Parathyroid adenoma (tissue), 2 donors: ENCODE measurements at regions not wholly inside any gene's neighbourhood (a gene's known extent, or its start where the extent isn't known, plus 50 kb on each side); places are given as distances from the start of the nearest gene placed in this dataset.

Experiments
- H2AFZ ChIP-seq: fragments of 300-600 bp; sonication (generic); one replicate; pipeline ENCODE4 v1.7.0; 2017; ENCODE audit warnings: antibody characterized with exemption, mild to moderate bottlenecking
- H3K27ac ChIP-seq: fragments of 300-600 bp; sonication (generic); one replicate; pipeline ENCODE4 v1.7.0; 2017
- H3K27me3 ChIP-seq: fragments of 300-600 bp; sonication (generic); one replicate; pipeline ENCODE4 v1.7.0; 2017; ENCODE audit warnings: low read length; ENCODE audit not compliant: control insufficient read depth, insufficient read depth
- H3K36me3 ChIP-seq: fragments of 300-600 bp; sonication (generic); one replicate; pipeline ENCODE4 v1.7.0; 2017; ENCODE audit warnings: low read length; ENCODE audit not compliant: control insufficient read depth, insufficient read depth
- H3K4me1 ChIP-seq: fragments of 300-600 bp; sonication (generic); one replicate; pipeline ENCODE4 v1.7.0; 2017; ENCODE audit warnings: control low read depth
- H3K4me2 ChIP-seq: fragments of 300-600 bp; sonication (generic); one replicate; pipeline ENCODE4 v1.7.0; 2017; ENCODE audit warnings: low read length
- H3K4me3 ChIP-seq: fragments of 300-600 bp; sonication (generic); one replicate; pipeline ENCODE4 v1.7.0; 2017; ENCODE audit warnings: low read depth, low read length
- H3K79me2 ChIP-seq: fragments of 300-600 bp; sonication (generic); one replicate; pipeline ENCODE4 v1.7.0; 2017; ENCODE audit warnings: control low read depth
- H3K9ac ChIP-seq: fragments of 300-600 bp; sonication (generic); one replicate; pipeline ENCODE4 v1.7.0; 2017; ENCODE audit warnings: mild to moderate bottlenecking
- H3K9me3 ChIP-seq: fragments of 300-600 bp; sonication (generic); one replicate; pipeline ENCODE4 v1.7.0; 2017; ENCODE audit warnings: low read length; ENCODE audit not compliant: control insufficient read depth
- CTCF ChIP-seq: fragments of 300-600 bp; sonication (generic); IDR thresholded peaks from one replicate; pipeline ENCODE4 v1.7.0; 2017; ENCODE audit warnings: antibody characterized with exemption, mild to moderate bottlenecking
- donor health status: primary hyperparathyroidism.

- peaks cover 15% of the 10 kb centered on the region for H3K4me1 ChIP-seq
- no peaks in the 10 kb centered on the region for H3K27me3 ChIP-seq
- no peaks in the 10 kb centered on the region for H3K79me2 ChIP-seq
- no peak overlapping the region for H3K4me3 ChIP-seq
- no peak for TF ChIP-seq CTCF
- no peaks in the 10 kb centered on the region for H3K36me3 ChIP-seq
- H3K9ac ChIP-seq, result no peak overlapping the region
- H3K9me3 ChIP-seq, result no peaks in the 10 kb centered on the region
- H3K27ac ChIP-seq, result no peak overlapping the region
- H3K4me2 ChIP-seq, result no peak overlapping the region
- H2AFZ ChIP-seq, result peak overlapping the region; percentile 4
These were observed 1307.0 kb upstream of the GJE1 start for GRCh38 chr6:140825731-140826130.

GRCh38 chr6:140824595-140824994 lies 1308.1 kb upstream of the GJE1 start:
- Histone ChIP-seq H3K4me3 (no peak overlapping the region), H3K27me3 (no peaks in the 10 kb centered on the region), H3K36me3 (no peaks in the 10 kb centered on the region), H3K27ac (no peak overlapping the region), H2AFZ (no peak overlapping the region), H3K4me1 (peaks cover 15% of the 10 kb centered on the region), H3K9ac (no peak overlapping the region), H3K9me3 (no peaks in the 10 kb centered on the region), H3K79me2 (no peaks in the 10 kb centered on the region), H3K4me2 (no peak overlapping the region)
- no peak for TF ChIP-seq CTCF

- H3K9me3 ChIP-seq, result no peaks in the 10 kb centered on the region
- H3K27me3 ChIP-seq, result no peaks in the 10 kb centered on the region
- H3K79me2 ChIP-seq, result no peaks in the 10 kb centered on the region
- no peak for TF ChIP-seq CTCF
- no peak overlapping the region for H3K27ac ChIP-seq
- H3K36me3 ChIP-seq, result no peaks in the 10 kb centered on the region
- H2AFZ ChIP-seq, result peak overlapping the region; percentile 33
- H3K9ac ChIP-seq, result no peak overlapping the region
- H3K4me2 ChIP-seq, result no peak overlapping the region
- H3K4me1 ChIP-seq, result peaks cover 15% of the 10 kb centered on the region
- H3K4me3 ChIP-seq, result no peak overlapping the region
These were observed 1311.5 kb upstream of the GJE1 start for GRCh38 chr6:140821196-140821595.

GRCh38 chr6:140817176-140817575 lies 1315.5 kb upstream of the GJE1 start:
- Histone ChIP-seq H2AFZ (no peak overlapping the region), H3K9me3 (no peaks in the 10 kb centered on the region), H3K4me3 (no peak overlapping the region), H3K27ac (no peak overlapping the region), H3K4me1 (peaks cover 8% of the 10 kb centered on the region), H3K79me2 (no peaks in the 10 kb centered on the region), H3K36me3 (no peaks in the 10 kb centered on the region), H3K4me2 (no peak overlapping the region), H3K9ac (no peak overlapping the region), H3K27me3 (no peaks in the 10 kb centered on the region)
- no peak for TF ChIP-seq CTCF

GRCh38 chr6:140816681-140817080 lies 1316.0 kb upstream of the GJE1 start:
- no peak overlapping the region for H3K4me2 ChIP-seq
- no peak for TF ChIP-seq CTCF
- H2AFZ ChIP-seq, result no peak overlapping the region
- no peaks in the 10 kb centered on the region for H3K79me2 ChIP-seq
- H3K9me3 ChIP-seq, result no peaks in the 10 kb centered on the region
- H3K36me3 ChIP-seq, result no peaks in the 10 kb centered on the region
- peaks cover 5% of the 10 kb centered on the region for H3K4me1 ChIP-seq
- H3K27ac ChIP-seq, result no peak overlapping the region
- H3K9ac ChIP-seq, result no peak overlapping the region
- H3K27me3 ChIP-seq, result no peaks in the 10 kb centered on the region
- H3K4me3 ChIP-seq, result no peak overlapping the region
